Epithelial cell of proximal tubule (primary cell): ENCODE measurements at regions not wholly inside any gene's neighbourhood (a gene's known extent, or its start where the extent isn't known, plus 50 kb on each side); places are given as distances from the start of the nearest gene placed in this dataset.

Experiments
- DNase-seq: peaks from one replicate; pipeline ENCODE4 v3.0.0-alpha.2; 2011; ENCODE audit warnings: low read depth
- H3K4me3 ChIP-seq: 2 replicates; pipeline ENCODE4 v1.5.1; 2011; ENCODE audit warnings: low read depth, mild to moderate bottlenecking, low read length
- TF ChIP-seq, protein P1 (sequence below): conservative IDR thresholded peaks from 2 replicates; pipeline ENCODE4 v1.5.1; 2012; ENCODE audit warnings: low read depth, mild to moderate bottlenecking, low read length

DNA sequence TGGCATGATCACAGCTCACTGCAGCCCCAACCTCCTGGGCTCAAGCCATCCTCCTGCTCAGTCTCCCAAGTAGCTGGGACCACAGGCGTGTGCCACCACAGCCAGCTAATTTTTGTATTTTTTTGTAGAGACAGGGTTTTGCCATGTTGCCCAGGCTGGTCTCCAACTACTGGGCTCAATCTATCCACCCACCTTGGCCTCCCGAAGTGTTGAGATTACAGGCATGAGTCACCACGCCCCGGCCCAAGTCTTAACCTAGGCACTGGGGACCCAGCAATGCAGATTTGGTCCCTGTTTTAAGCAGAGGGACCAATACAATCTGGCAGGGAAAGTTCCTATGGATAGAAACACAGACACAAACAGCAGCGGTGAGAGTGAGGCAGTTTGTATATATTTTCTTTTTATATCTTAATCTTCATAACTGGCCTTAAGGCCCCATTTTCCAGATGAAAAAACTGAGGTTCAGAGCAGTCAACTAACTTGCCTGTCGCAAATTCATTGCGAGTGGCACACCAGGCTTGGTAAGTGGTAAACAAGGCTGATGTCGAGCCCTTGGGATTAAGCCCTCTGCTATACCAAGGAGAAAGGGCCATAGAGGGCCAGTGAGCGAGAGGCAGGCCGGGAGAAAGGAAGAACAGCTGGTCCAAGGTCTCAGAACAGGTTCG is 77.8 kb upstream of the TINAGL1 start:
- DNase-seq = no peak
- H3K4me3 ChIP-seq = no peak overlapping the region
- TF ChIP-seq, protein P1, sequence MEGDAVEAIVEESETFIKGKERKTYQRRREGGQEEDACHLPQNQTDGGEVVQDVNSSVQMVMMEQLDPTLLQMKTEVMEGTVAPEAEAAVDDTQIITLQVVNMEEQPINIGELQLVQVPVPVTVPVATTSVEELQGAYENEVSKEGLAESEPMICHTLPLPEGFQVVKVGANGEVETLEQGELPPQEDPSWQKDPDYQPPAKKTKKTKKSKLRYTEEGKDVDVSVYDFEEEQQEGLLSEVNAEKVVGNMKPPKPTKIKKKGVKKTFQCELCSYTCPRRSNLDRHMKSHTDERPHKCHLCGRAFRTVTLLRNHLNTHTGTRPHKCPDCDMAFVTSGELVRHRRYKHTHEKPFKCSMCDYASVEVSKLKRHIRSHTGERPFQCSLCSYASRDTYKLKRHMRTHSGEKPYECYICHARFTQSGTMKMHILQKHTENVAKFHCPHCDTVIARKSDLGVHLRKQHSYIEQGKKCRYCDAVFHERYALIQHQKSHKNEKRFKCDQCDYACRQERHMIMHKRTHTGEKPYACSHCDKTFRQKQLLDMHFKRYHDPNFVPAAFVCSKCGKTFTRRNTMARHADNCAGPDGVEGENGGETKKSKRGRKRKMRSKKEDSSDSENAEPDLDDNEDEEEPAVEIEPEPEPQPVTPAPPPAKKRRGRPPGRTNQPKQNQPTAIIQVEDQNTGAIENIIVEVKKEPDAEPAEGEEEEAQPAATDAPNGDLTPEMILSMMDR = no peak

DNA sequence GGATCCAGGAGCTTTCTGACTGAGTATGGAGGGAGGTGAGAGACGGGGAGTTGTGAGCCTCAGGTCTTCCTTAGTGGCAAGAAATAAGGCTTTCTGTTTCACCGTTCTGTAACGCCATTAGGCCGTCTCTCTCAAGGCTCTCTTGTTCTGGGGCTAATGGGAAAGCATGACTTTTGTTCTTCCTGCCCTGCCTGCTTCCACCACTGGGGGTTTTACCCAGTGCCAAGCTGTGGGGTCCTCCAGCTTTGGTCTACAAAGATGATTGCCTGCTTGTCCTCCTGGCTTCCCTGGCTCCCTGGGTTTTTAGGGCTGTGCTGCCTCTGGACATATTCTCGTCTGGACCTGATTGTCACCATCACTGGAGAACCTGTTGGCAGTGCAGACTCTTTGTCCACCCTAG is 74.8 kb upstream of the TINAGL1 start:
- DNase-seq = no peak
- H3K4me3 ChIP-seq = no peak overlapping the region
- TF ChIP-seq, protein P1 = peak; percentile 21

DNA sequence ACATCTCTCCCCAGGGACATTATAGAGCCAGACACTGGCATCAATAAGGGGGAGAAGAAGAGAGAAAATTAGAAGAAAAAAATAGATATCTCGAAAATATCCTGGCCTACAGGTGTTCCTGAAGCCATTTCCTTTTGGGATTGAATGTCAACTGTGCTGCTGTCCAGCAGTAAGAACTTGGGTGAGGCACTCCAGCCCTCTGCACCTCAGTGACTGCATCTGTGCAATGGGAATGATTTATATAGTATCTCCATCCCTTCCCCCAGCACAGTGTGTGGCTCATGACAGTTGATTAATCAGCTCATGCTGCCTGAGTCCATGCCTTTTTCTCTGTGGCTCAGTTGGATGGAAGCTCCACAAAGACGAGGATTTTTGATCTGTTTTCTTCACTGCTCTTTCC is 74.1 kb upstream of the TINAGL1 start:
- no peak overlapping the region for H3K4me3 ChIP-seq
- TF ChIP-seq, protein P1 = no peak
- no peak for DNase-seq

DNA sequence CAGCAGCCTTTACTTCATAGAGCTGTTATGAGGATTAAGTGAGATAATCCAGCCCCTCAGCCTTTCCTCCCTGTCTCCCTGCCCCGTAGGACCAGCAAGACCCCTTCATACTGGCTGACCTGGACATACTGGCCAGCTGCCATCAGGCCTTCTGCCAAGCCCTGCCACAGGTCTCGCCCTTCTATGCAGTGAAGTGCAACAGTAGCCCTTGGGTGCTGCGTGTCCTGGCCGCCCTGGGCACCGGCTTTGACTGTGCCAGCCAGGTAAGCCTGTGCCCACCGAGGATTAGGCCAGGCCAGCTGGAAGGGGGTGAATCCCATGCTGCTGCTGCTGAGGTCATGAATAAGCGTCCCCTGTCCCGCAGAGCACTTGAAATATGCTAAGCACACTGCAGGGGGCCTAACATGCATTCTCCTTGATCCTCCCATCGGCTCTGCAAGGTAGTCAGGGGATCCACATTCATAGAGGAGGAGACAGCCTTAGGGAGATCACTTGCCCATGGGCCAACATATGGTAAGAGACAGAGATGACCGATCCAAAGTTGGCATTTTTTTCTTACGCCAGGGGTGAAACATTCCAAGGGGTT is 73.3 kb upstream of the TINAGL1 start:
- TF ChIP-seq, protein P1 = no peak
- no peak overlapping the region for H3K4me3 ChIP-seq
- no peak for DNase-seq

DNA sequence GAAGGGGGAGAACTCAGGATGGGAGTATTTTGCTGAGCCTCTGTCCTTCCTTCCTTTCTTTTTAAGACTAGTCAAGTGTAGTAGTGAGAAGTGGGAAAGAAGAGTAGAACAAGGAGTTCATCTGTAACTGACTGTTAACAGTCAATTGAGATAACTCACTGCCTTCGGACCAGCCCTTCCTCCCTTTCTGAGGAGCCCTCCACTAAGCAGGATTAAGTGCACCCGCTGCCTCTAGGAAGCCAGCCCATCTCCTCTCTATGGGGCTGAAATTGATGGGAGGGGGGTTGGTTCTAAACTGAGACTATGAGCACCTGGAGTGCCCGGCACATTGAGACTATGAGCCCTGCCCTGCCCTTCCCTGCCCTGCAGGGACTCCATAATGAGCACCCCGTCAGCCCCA is 72.7 kb upstream of the TINAGL1 start:
- TF ChIP-seq, protein P1 = no peak
- DNase-seq = no peak

DNA sequence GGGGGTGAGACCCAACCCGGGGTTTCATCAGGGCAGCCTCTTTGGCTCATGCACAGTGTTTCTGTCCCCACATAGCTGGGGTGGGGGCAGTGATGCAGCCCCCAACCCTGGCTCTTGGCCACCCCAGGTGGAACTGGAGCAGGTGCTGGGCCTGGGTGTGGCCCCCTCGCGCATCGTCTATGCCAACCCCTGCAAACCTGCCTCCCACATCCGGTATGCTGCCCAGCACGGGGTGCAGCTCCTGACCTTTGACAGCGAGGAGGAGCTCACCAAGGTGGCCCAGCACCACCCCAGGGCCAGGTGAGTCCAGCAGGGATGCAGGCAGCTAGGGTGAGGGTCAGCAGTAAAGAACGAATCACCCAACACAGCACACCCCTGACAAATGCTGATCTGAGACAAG is 72.3 kb upstream of the TINAGL1 start:
- no peak overlapping the region for H3K4me3 ChIP-seq
- no peak for DNase-seq
- TF ChIP-seq, protein P1 = no peak

More for the DNA sequence above, 72.7 kb upstream of the TINAGL1 start:
- no peak overlapping the region for H3K4me3 ChIP-seq

DNA sequence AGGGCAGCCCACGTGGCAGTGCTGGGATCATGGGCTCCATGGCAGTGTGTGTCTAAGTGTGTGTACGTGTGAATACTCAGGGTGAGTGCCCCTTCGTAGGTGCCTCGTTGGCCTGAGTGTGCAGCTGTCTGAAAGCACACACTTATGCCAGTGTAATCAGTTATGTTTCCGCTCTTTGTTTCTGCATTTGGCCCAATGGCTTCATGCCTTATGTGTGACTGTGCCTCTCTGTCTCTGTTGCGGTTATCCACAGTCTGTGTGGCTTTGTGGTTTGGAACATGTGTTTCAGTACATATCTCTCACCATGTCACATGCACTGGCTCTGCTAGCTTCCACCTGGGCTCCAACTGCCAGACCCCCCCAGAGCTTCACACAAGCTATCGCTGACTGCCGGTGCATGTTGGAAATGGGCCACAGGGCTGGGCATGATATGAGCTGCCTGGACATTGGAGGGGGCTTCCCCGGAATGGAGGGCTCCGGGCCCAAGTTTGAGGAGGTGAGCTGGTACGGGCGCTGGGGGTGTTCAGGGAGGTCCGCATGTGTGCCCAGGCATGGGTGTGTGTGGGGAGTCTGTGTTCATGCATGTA is 70.3 kb upstream of the TINAGL1 start:
- no peak overlapping the region for H3K4me3 ChIP-seq
- no peak for DNase-seq
- TF ChIP-seq, protein P1 = no peak
